GM12891 (cell line): ENCODE measurements at regions not wholly inside any gene's neighbourhood (a gene's known extent, or its start where the extent isn't known, plus 50 kb on each side); places are given as distances from the start of the nearest gene placed in this dataset.

Source experiments
- POLR2A ChIP-seq: IDR thresholded peaks from 2 replicates; pipeline ENCODE4 v1.6.1; 2011; ENCODE audit warnings: low read depth, low read length, control low read depth
- POLR2AphosphoS5 ChIP-seq: IDR thresholded peaks from 2 replicates; pipeline ENCODE4 v1.6.1; 2011; ENCODE audit warnings: low read depth, low read length, control low read depth
- POU2F2 ChIP-seq: IDR thresholded peaks from 2 replicates; pipeline ENCODE4 v1.6.1; 2011; ENCODE audit warnings: low read depth, mild to moderate bottlenecking, control low read depth, low read length, moderate library complexity
- TAF1 ChIP-seq: IDR thresholded peaks from 2 replicates; pipeline ENCODE4 v1.6.1; 2011; ENCODE audit warnings: low read depth, low read length, control low read depth

DNA sequence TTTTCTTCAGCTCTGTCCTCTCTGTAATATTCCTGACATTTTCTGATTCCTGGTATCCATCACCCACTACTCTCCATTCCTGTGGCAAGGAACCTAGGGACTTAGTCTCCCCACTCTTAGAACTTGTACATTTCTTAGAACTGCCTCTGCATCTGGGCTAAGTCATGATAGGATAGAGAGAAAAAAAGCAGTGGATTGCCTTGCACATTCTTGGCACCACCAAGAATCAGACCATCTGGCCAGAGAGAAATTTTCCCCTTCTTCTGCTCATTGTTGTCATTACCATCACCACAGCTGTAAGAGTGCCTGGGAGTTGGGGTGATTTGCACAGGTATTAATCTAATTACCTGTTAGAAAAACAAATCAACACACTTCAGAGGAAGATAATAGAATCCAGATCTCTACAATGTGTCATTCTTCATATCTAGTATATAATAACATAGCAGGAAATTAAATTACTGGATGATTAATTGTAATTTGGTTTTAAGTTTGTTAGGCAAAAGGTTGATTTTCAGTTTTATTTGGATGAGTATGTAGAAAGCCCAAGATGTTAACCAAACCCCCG, 264.8 kb upstream of the ZPLD1 start:
- no peak for TF ChIP-seq POLR2A
- no peak for TF ChIP-seq POLR2AphosphoS5
- TF ChIP-seq TAF1 = no peak
- TF ChIP-seq POU2F2 = no peak
